Adrenal gland (tissue), 5 donors: ENCODE measurements at regions not wholly inside any gene's neighbourhood (a gene's known extent, or its start where the extent isn't known, plus 50 kb on each side); places are given as distances from the start of the nearest gene placed in this dataset.

Experiments
- CTCF ChIP-seq, 6 experiments: fragments of 450-650 bp in 4 of 6; fragments of 200-600 bp in 2 of 6; sonication (generic) in 1 of 6; IDR thresholded peaks; 1 replicate in 5 of 6; 2 replicates in 1 of 6; pipeline versions ENCODE4 v1.5.1 to v1.8.0; 2016 to 2021; ENCODE audit warnings: antibody characterized with exemption in 6 of 6, mild to moderate bottlenecking in 2 of 6, moderate library complexity in 1 of 6
- POLR2A ChIP-seq, 2 donors: fragments of 450-650 bp; IDR thresholded peaks; one replicate each; pipeline ENCODE4 v1.6.1; 2017; ENCODE audit warnings: antibody characterized with exemption in 2 of 2, mild to moderate bottlenecking in 2 of 2, moderate library complexity in 1 of 2
- donor health status: DM: no; HTN: no; CAD: no.

GRCh38 chr1:194080826-194081225, 894.4 kb upstream of the B3GALT2 start:
- TF ChIP-seq CTCF (IDR thresholded peaks at IDR 0.05) (no peak), POLR2A (IDR thresholded peaks at IDR 0.05) (no peak)
